SU-DHL-6 (cell line): ENCODE measurements at regions not wholly inside any gene's neighbourhood (a gene's known extent, or its start where the extent isn't known, plus 50 kb on each side); places are given as distances from the start of the nearest gene placed in this dataset.

Experiments
- H2AFZ ChIP-seq: fragments of 200-600 bp; sonication (generic); 2 replicates; pipeline ENCODE4 v1.6.1; 2014; ENCODE audit warnings: low read depth, mild to moderate bottlenecking, moderate library complexity, mixed read lengths, antibody characterized with exemption, low read length; ENCODE audit not compliant: severe bottlenecking
- H3F3A ChIP-seq: fragments of 200-600 bp; shearing (Covaris generic); 2 replicates; pipeline ENCODE4 v1.6.0; 2016; ENCODE audit warnings: antibody characterized with exemption, mild to moderate bottlenecking; ENCODE audit not compliant: insufficient read depth
- H3K27ac ChIP-seq: fragments of 200-600 bp; sonication (generic); 2 replicates; pipeline ENCODE4 v1.5.1; 2016; ENCODE audit warnings: low read depth, mild to moderate bottlenecking, low read length, moderate library complexity, mixed read lengths
- H3K27me3 ChIP-seq: fragments of 200-600 bp; sonication (generic), shearing (Covaris generic); 2 replicates; pipeline ENCODE4 v1.6.0; 2014; ENCODE audit warnings: mild to moderate bottlenecking, low read length
- H3K36me3 ChIP-seq: fragments of 200-600 bp; sonication (generic); 2 replicates; pipeline ENCODE4 v1.6.1; 2014; ENCODE audit warnings: mild to moderate bottlenecking, low read length, mixed read lengths
- H3K4me2 ChIP-seq: fragments of 300-600, 200-600 bp; shearing (Covaris generic), sonication (generic); 2 replicates; pipeline ENCODE4 v1.6.0; 2014; ENCODE audit warnings: low read length, low read depth, mild to moderate bottlenecking; ENCODE audit not compliant: poor library complexity, severe bottlenecking
- H3K4me3 ChIP-seq: fragments of 200-600 bp; sonication (generic); 2 replicates; pipeline ENCODE4 v1.5.1; 2014; ENCODE audit warnings: antibody characterized with exemption, low read length, mild to moderate bottlenecking, mixed read lengths; ENCODE audit not compliant: insufficient read depth, poor library complexity, severe bottlenecking
- H3K79me2 ChIP-seq: fragments of 200-600 bp; sonication (generic); 2 replicates; pipeline ENCODE4 v1.6.1; 2014; ENCODE audit warnings: mild to moderate bottlenecking, low read length, moderate library complexity; ENCODE audit not compliant: insufficient read depth
- H3K9ac ChIP-seq: fragments of 200-600 bp; sonication (generic); 2 replicates; pipeline ENCODE4 v1.7.0; 2014; ENCODE audit warnings: mild to moderate bottlenecking, low read length
- H3K9me2 ChIP-seq: fragments of 200-600 bp; sonication (generic); replicated peaks from 2 replicates; pipeline ENCODE4 v1.6.1; 2014; ENCODE audit warnings: low read length; ENCODE audit not compliant: insufficient read depth
- H3K9me3 ChIP-seq: fragments of 200-600 bp; sonication (generic); 2 replicates; pipeline ENCODE4 v1.6.1; 2014; ENCODE audit warnings: low read length, mixed read lengths; ENCODE audit not compliant: insufficient read depth
- H4K20me1 ChIP-seq: fragments of 200-600 bp; sonication (generic); 2 replicates; pipeline ENCODE4 v1.6.1; 2014; ENCODE audit warnings: low read depth, mild to moderate bottlenecking, antibody characterized with exemption, low read length, moderate library complexity, mixed read lengths
- EZH2phosphoT487 ChIP-seq: fragments of 200-600 bp; sonication (generic), shearing (Covaris generic); conservative IDR thresholded peaks from 2 replicates; pipeline ENCODE4 v1.6.1; 2018; ENCODE audit warnings: mild to moderate bottlenecking, antibody characterized with exemption, low read length, moderate library complexity, mixed read lengths
- TF ChIP-seq, protein P1 (sequence below): fragments of 200-600 bp; sonication (generic); IDR thresholded peaks from one replicate; pipeline ENCODE4 v1.5.1; 2017; ENCODE audit warnings: antibody characterized with exemption, mild to moderate bottlenecking, low read length, moderate library complexity; ENCODE audit not compliant: insufficient read depth, poor library complexity, severe bottlenecking

DNA sequence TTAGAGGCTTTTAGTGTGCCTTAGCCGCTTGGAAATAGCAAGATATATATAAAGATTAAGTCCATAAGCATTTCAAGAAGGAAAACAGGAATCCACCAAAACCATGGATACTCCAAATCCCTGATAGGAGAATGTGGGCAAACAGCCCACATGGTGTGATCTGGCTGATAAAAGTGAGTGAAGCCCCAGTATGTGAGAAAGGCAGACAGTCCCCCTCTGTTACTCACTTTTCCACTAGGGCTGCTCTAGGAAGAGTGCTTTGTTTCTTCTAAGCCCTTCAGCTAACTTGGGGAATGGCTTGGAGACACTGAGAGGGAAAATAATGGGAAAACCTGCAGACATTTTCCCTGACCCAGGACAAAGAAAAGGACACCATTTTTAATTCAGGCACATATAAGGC lies 802.3 kb upstream of the PRR20A start:
- Histone ChIP-seq H3K27ac (no peak overlapping the region), H3K9ac (no peak overlapping the region), H3K4me3 (no peak overlapping the region), H2AFZ (no peak overlapping the region), H3K9me2 (no peaks in the 10 kb centered on the region), H4K20me1 (no peaks in the 10 kb centered on the region), H3K79me2 (no peaks in the 10 kb centered on the region), H3K27me3 (no peaks in the 10 kb centered on the region), H3K9me3 (peaks cover 8% of the 10 kb centered on the region; the same call in 1 of the 2 replicates), H3K4me2 (no peak overlapping the region), H3F3A (no peaks in the 10 kb centered on the region), H3K36me3 (no peaks in the 10 kb centered on the region)
- TF ChIP-seq, protein P1, sequence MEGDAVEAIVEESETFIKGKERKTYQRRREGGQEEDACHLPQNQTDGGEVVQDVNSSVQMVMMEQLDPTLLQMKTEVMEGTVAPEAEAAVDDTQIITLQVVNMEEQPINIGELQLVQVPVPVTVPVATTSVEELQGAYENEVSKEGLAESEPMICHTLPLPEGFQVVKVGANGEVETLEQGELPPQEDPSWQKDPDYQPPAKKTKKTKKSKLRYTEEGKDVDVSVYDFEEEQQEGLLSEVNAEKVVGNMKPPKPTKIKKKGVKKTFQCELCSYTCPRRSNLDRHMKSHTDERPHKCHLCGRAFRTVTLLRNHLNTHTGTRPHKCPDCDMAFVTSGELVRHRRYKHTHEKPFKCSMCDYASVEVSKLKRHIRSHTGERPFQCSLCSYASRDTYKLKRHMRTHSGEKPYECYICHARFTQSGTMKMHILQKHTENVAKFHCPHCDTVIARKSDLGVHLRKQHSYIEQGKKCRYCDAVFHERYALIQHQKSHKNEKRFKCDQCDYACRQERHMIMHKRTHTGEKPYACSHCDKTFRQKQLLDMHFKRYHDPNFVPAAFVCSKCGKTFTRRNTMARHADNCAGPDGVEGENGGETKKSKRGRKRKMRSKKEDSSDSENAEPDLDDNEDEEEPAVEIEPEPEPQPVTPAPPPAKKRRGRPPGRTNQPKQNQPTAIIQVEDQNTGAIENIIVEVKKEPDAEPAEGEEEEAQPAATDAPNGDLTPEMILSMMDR = no peak
- no peak for TF ChIP-seq EZH2phosphoT487

DNA sequence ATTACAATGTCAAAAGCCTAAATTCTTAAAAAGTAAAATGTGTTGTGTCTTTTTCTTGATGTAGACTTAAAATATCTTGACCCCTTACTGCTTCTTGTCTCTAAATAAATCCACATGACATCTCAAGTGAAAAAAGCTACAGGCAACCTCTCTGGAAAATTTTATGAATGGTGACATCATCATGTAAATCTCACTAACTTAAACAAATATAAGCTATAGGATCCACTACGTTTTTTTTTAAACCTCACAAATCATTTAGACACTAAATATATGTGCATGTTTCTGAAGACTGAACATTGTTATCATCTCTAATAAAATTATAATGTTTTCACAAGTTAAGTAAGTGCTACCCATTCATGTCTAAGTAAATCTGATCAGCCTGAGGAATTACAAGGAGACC lies 793.7 kb upstream of the PRR20A start:
- no peaks in the 10 kb centered on the region for H3K36me3 ChIP-seq
- no peaks in the 10 kb centered on the region for H3K79me2 ChIP-seq
- TF ChIP-seq, protein P1 = no peak
- no peak for TF ChIP-seq EZH2phosphoT487
- no peak overlapping the region for H3K9ac ChIP-seq
- H3K4me3 ChIP-seq = no peak overlapping the region
- no peak overlapping the region for H2AFZ ChIP-seq
- no peaks in the 10 kb centered on the region for H3F3A ChIP-seq
- no peak overlapping the region for H3K4me2 ChIP-seq
- no peak overlapping the region for H3K27ac ChIP-seq
- H4K20me1 ChIP-seq = no peaks in the 10 kb centered on the region
- H3K27me3 ChIP-seq = no peaks in the 10 kb centered on the region
- 0 out of 2 replicates have a peak, but pooled peaks cover 1% of the 10 kb centered on the region for H3K9me3 ChIP-seq
- H3K9me2 ChIP-seq = no peaks in the 10 kb centered on the region

DNA sequence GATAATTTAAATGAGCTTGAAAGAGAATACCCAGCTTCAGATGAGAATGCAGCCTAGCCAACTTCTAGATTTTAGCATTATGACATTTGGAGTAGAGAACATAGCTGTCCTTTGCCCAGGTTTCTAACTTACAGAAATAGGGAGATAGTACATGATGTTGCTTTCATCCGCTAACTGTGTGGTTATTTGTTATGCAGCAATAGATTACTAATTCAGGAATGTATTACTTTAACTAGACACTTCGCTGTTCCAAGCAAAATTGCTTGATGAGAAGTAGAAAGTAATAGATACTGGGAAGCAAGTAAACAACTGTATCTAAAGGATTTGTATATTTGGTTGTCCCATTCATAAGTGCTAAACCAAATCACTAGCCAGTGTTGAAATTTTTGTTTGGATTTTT lies 790.9 kb upstream of the PRR20A start:
- Histone ChIP-seq H3K9ac (no peak overlapping the region), H3K4me3 (no peak overlapping the region), H2AFZ (no peak overlapping the region), H3K4me2 (no peak overlapping the region), H3F3A (no peaks in the 10 kb centered on the region), H3K79me2 (no peaks in the 10 kb centered on the region), H3K9me2 (no peaks in the 10 kb centered on the region), H3K9me3 (no peaks in the 10 kb centered on the region), H4K20me1 (no peaks in the 10 kb centered on the region), H3K27ac (no peak overlapping the region), H3K36me3 (no peaks in the 10 kb centered on the region), H3K27me3 (no peaks in the 10 kb centered on the region)
- TF ChIP-seq, protein P1 = no peak
- no peak for TF ChIP-seq EZH2phosphoT487

DNA sequence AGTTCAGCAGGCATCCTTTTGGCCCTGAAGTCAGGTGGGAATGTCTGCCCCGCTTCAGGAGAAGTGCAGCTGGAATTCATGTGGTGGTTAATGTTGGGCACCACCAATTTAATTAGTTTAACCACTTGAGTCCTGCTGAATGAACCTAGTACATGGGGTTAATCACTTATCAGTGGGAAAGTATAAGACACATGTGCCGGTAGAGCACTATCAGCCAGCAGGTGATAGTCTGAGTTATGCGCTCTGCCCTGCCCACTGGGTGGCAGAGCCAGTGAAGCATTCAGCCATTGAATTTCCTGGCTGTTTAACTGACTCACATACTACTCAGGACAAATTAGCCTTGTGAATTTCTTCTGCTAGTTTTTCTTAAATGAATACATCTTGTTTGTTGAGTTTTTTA lies 789.7 kb upstream of the PRR20A start:
- H3K36me3 ChIP-seq = no peaks in the 10 kb centered on the region
- no peaks in the 10 kb centered on the region for H3K9me2 ChIP-seq
- no peaks in the 10 kb centered on the region for H3F3A ChIP-seq
- H3K4me3 ChIP-seq = no peak overlapping the region
- no peaks in the 10 kb centered on the region for H3K79me2 ChIP-seq
- no peak overlapping the region for H3K9ac ChIP-seq
- no peaks in the 10 kb centered on the region for H3K9me3 ChIP-seq
- no peaks in the 10 kb centered on the region for H3K27me3 ChIP-seq
- H2AFZ ChIP-seq = no peak overlapping the region
- TF ChIP-seq, protein P1 = no peak
- no peak for TF ChIP-seq EZH2phosphoT487
- H4K20me1 ChIP-seq = no peaks in the 10 kb centered on the region
- no peak overlapping the region for H3K4me2 ChIP-seq
- no peak overlapping the region for H3K27ac ChIP-seq
